HG03457 (cell line): ENCODE measurements at regions not wholly inside any gene's neighbourhood (a gene's known extent, or its start where the extent isn't known, plus 50 kb on each side); places are given as distances from the start of the nearest gene placed in this dataset.

Source experiments
- ATAC-seq: cut with Tn5 transposase; IDR thresholded peaks from one replicate; pipeline ENCODE4 v1.9.1; 2021; ENCODE audit warnings: moderate number of reproducible peaks; ENCODE audit not compliant: unreplicated experiment

DNA sequence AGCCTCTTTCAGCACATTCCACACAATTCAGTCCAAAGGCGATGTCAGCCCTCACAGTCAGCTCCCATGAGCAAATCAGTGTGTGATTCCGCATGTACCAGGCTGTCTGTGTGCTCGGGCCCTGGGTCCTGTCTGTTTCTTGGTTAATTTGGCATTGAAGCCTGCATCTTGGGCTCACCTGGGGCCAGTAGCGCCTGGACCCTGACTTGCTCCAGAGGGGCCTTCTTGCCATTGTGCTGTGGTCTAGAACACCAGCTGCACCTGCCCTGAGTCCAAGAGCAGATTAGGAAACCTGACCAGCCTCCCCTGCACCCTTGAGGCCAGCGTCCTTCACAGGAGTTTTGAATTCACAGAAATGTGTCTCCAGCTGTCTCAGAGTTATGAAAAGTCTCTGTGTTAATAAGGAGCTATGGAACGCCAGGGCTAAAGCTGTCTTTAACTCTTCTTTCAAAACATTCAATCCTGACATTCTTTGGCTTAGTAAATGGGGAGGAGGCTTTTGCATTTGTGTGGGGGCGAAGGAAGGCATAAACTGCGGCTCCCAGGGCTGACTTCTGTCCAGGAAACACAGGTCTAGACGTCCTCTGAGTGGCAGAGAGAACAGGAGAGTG is 102.2 kb downstream of the ARF6 start:
- ATAC-seq: no peak

DNA sequence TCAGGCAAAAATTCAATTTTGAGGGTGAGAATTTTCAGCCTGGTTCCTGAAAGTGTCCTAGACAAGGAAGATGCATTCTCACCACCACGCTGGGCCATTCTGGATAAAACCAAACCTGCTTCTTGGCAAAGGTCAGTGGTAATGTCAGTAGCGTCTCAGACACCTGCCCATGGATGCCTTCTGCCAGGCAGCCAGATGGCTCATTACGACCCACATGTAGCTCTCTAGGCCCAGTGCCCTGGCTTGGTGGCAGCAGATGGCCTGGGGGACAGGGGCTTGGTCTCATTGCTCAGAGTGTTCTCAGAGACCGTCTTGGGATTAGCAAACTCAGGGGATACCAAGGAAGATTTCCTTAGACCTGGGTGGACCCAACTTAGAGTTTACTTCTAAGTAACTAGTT is 105.1 kb downstream of the ARF6 start:
- no peak for ATAC-seq

DNA sequence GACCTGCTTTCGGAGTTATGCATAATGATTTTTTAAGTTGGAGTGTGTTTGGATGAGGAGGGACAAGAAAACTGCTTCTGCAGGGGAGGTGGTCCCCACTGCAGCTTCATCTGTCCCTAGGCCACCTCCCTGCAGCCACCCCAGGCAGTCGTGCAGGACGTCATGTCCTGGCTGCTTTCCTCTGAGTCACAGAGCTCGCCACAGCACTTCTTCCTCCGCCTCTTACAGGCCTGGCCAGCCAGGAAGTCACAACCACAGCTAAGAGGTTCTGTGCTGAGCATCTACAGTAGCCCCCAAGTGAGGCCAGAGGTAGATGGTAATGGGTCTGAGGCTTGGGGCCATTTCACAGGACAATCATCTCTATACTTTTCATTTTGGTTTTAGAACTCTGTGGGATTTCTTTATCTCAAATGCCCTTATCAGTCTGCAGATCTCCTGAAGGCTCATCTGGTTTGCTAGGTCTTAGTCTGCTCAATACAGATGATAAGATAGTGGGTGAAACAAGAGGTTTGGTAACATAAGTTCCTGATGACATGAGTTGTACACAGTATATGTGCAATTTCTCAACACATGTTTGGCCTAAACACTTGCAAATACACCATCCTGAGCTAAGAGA is 106.4 kb downstream of the ARF6 start:
- ATAC-seq: peak; percentile 48

DNA sequence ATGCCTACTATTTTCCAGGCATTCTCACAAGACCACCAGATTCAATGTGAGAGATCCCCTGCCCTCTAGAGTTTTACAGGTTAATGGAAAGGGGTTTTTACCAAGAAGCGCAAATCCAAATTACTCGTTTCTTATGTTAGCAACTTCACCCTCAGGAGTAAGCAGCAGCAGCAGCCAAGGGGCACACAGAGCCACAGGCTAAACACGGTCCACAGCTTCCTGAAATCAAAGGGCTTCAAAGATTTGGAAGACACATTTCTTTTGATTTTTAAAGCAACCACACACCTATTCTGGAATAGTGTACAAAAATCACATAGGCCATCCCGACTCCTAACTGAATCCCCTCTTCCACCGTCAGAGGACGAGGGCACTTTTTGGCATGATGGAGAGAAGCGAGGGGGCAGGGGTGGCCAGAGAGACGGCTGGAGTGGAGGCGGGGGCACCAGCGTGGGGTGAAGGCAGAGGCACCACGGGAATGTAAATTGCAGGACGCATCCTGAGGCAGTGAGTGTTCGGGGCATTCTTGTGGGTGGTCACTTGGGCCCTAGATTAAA is 107.0 kb downstream of the ARF6 start:
- ATAC-seq: no peak

DNA sequence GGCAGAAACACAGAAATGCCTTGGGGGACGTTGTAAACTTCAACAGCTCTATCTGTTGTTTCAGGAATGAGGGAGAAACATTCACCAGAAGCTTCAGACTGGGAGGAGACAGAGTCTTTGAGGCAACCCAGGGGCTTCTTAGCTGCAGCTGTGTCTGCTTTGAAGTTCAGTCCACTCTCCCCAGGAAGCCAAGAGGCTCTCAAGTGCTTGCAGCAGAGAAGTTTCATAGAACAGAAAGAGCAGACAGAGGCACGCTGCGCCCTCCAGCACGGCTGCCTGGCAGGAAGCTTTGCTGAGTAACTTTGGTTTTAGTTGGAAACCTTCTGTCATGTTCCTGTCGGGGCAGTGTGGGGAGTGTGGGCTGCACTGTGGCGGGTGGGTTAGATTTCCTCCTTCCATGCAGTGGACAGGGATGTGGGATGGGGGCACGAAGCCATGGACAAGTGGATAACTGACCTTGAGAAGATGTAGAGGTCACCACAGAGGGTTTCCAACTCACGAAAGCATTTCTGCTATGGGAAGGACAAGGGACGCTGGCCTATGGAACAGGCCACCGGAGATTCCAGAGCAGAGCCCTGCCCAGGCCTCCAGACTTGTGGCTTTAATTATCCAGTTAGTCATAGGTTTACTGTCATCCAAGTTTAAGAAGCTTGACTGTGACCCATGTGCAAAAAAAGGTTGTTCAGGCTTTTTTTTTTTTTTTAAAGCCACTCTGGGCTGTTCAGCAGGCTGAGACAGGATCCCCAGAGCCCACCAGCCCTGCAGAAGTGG is 107.7 kb downstream of the ARF6 start:
- no peak for ATAC-seq

DNA sequence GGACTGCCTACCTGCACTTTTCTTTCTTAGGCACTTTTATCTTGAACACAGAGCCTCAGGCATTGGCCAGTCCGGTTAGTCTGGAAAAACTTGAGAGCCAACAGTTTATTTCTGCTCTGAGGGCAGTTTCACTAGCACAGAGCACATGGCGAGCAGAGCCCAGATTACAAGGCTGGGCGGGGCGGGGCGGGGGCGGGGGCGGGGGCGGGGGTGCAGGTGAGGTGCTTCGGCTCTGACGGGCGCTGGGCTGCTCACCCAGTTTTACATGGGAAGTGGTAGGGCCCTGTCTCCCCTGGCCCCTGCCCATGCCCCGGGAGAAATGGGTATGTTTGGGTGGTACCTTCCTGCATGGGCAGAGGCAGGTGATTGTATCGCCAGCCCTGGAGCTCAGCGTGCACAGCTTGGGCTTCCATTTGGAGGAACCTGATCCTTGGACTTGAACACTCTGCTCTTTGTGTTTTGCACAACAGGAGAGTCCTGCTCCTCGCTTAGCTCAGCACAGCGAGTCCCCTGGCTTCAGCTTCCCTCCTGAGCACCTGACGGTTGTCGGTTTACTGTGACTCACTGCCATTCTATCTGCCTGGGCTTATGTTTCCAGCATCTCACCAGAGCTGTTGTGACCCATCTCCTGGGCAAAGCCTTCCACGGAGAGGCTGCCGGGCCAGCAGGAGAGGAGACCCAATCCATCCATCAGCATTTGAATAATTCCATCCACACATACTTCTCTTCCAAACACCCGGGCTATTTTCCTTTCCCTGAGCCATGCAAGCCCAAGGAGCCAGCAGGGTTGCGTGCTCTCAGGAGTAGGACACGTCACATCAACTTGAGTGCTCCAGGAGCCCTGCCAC is 108.5 kb downstream of the ARF6 start:
- ATAC-seq: peak; percentile 6

DNA sequence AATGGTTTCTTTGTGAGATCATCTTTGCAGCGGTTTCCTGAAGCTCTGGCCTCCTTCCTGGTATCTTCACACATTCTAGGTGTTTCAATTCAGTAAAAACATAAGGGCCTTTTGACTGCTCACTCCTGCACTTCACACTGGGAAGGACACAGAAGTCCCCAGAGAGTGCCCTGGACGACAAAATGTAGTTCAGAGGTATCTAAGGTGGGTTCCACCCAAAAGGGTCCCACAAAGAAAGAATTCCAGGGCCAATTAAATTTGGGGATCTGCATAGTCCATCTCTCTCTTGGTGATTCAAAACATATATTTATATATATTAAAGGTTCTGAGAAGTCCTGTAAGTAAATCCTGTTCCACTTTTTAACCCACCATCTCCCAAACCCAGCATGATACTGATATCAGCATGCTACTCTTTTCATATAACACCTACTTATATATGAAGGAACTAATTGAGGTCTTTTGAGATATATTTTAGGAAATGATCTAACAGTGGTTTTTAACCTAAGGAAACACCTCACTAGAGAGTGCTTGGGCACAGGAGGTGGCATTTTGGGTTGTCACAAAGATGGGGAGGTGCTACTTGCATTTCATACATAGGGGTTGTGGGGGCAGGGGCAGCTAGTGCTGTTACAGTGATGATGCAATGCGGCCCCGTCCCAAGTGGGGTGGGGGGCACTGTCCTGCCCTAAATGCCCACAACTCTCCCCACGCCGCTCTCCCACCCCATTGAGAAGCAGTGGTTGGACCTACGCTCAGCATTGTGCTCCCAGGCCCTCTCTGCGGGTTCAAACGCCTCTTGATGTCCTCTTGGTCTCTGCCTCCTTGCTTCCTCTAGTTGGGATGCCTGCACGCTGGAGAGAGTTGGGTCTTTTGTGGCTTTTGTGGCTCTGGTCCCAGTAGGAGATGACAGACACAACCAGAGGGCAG is 109.4 kb downstream of the ARF6 start:
- peak; percentile 32 for ATAC-seq

DNA sequence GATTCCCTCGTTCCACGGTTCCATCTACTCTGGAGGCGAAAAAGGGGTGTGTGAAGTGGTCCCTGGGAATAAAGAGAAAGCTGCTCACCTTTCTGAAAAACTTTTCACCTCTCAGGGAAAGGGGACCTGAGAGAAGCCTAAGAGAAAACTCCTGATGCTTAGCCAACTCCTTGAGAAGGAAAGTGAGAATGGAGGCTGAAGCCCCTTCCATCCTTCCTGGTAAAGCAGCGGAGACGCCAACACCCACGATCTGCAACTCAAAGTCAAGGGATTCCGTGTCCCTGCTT is 110.0 kb downstream of the ARF6 start:
- ATAC-seq: no peak

DNA sequence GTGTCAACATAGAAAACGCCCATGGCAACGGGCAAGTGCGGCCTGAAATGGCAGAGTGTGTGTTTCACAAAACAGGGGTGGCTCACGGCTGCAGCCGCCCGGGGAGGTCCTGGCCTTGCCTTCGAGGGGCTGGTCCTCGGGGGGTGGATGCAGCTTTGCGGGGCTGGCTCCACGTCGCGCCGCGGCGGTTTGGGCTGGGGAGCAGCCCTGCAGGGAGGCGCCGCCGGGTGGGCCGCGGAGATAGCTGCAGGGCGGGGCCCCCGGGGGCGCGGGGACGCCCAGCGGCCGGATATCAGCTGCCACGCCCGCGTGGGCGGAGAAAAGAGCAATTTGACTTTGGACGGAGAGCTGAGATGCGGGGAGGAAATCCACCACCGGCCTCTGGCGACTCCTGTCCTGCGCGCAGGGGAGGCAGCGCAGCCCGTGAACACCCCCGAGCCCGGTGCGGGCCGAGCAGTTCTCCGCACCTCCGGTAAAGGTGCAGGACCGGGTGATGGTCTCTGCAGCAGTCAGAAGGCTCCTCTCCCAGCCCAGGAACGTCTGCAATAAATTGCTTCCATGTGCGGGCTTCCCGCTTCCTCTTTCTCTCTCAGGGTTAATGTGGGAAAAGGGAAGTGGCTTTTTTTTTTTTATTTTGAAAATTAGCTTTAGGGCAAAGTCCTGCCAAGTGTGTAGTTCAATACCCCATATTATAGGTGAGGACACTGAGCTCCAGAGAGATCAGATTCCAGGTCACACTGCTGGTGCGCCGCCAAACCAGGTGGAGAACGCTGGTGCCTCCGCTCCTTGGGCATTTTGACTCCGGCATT is 110.5 kb downstream of the ARF6 start:
- ATAC-seq: peak; percentile 36

DNA sequence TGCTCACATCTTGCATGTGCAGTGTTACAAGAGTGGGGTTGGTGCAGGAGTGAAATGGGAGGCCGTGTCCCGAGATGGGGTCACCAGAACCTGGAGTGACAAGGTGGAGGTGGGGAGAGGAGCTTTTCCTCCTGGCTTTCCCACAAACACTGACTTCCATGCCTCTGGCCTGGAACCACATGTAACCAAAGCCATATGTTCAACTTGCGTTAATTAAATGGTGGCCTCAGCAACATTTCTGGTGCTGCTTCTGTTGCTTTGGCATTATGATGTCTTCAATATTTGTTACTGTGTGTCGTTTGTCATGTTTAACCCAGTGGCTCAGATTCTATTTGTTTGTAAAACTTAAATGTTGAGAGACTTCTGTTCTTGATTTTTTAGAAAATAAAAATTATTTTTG is 110.2 kb downstream of the VCPKMT start:
- no peak for ATAC-seq

DNA sequence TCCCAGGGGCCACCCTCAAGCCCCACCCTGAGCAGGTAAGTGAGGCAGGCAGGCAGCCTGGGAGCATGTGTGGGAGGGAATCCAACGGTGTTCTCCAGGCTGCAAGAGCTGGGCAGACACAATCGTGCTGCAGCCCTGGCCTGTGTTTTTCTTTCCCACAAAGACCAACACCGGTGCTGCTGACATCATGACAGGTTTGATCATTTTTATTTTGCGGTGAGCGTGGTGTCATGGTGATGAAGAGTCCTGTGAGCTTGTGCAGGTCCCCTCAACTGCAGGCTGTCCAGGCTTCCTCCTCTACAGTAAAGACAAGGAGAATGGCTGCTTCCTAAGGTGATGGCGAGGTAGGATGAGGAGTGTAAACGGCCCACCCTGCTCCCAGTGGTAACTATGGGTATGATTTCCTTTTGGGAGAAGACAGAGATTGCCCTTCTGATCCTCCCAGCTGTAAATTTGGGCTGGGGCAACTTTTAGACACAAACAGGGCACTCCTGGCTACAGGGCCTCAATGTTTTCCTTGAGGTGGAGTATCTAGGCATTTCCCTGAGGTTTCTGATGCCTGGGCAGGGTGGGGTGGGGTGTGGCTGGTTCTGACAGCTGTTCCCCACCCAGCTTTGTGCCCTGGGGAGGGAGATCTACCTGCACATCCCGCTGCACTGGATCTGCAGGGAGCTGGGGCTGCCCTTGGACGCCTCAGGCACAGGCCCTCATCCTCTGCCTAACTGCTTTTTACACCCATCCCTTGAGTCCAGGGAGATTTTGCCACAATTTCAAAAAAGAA is 109.1 kb downstream of the VCPKMT start:
- ATAC-seq: no peak

DNA sequence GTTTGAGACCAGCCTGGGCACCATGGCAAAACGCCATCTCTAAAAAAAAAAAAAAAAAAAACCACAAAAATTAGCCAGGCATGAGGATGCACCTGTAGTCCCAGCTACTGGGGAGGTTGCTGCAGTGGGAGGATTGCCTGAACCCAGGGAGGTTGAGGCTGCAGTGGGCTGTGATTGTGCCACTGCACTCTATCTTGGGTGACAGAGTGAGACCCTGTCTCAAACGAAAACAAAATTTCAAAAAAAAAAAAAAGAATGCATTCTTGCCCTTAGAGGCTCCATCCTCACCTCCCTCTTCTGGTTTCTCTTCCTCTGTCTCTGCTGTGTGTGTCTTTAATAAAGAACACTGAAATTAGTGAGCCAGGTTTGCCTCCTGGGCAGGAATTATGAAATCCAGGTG is 107.8 kb downstream of the VCPKMT start:
- ATAC-seq: no peak

DNA sequence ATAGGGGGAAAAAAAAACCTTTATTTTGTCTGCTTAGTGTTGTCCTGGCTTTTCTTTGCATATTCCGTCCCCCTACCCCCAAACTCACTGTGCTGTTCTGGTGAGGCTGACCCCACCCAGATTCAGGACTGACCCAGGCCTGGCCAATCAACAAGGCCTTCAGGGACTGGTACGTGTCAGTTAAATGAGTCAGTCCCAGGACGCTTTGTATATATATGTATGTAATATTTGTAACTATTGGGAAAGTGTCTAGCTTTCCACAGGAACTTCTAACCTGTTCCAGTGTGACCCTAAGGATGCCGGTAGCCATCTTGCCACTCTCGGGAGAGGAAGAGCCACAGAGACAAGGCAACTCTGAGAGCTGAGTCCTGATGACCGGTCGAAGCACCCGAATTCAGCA is 107.4 kb downstream of the VCPKMT start:
- no peak for ATAC-seq

DNA sequence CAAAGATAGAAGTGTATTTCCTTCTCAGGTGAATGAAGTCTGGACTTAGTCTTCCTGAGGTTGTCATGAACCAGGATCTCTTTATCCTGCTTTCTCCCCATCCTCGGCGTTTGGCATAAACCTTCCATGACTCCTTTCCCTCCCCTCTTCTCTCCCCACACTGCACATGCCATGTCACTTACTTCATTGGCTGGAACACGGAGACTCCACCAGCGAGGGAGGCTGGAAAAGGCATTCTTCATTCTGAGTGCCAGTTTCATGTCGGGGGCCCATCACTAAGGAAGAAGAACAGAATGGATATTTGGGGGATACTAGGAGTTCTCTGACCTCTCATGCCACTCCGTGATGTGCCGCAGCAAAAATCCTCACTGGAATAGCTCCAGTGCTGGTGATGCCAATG is 105.6 kb downstream of the VCPKMT start:
- ATAC-seq: no peak

DNA sequence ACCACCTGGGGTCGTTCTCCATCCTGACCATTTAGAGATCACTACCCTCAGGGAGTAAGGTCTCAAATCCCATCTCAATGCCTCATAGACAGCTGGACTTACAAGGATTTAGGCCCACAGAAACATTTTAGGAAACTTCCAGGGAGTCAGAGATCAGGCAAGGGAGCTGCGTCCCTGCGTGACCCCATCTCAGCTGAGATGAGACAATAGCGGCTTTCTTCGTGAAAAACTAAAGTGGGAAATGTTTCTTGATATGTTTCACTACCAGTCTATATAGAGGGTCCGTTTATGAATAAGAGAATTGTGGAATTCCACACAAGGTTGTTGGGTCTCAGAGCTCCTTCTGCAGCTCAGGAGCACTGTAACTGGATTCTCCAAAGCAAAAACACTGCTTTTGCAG is 105.1 kb downstream of the VCPKMT start:
- no peak for ATAC-seq

DNA sequence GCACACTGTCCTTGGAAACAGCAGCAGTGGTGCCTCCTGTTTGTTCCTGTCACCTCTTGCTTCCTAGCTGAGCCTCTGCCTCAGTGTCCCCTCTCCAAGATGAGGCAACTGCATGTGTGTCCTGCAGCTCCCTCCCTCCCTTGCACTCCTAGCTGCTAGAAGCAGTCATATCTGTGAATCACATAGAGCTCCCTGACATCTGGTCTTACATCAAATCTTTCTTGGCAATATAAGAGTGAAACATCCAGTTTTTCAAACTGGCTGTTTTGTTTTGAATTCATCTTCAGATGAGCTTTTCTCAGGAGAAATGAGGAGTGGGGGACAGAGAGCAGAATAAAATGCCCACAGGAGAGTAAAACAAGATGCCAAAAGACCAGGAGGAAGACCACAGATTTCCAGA is 103.7 kb downstream of the VCPKMT start:
- no peak for ATAC-seq

DNA sequence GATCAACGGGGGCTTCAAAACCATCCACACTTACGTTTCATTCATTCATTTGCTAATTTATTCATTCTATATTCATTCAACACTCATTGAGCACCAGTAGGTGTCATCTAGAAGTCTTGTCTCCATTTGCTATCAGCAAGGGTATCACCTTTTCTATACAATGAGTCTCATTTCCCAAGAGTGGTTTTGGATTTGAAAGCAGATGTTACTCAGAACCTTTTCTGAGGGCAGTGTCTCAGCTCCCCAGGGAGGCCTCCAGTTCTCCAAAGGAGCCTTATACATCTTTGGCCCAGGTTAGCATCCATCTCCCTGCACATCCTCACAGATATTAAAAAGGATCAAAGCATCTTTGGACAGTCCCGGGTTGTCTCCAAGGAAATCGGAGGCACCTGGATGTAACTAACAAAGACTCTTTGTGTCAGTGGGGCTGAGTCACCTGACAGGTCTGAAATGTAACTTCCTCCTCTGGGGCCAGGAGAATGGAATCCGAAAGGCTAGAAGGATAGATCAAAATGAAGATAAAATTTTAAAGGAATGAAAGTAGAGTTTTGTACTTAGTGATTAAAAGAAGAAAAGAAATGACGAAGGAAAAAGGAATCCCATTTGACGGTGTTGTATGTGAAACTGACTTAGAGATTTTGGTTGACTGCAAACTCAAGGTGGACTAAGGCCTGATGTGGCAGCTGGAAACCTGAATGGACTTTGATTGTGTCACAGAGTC is 103.0 kb downstream of the VCPKMT start:
- no peak for ATAC-seq

DNA sequence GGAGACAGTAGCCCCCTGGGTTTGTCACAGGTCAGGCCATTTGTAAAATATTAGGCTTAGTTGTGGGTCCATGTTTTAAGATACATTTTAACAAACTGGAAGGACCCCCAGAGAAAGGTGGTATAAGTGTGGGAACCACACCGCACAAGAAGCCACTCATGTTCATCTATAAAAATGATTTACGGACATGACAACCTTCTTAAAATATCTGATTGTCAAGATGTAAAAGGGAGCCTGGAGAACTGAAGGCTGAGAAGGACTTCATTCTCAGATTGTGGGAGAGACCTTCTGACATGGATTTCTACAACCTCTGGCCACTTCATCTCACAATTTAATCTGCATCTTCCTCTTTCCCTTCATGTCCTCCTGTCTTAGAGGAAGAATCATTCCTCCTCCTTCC is 102.4 kb downstream of the VCPKMT start:
- no peak for ATAC-seq
